22Rv1 (cell line): ENCODE measurements at regions not wholly inside any gene's neighbourhood (a gene's known extent, or its start where the extent isn't known, plus 50 kb on each side); places are given as distances from the start of the nearest gene placed in this dataset.

ENCODE experiments used
- ZFX ChIP-seq: fragments of 450-650 bp; IDR thresholded peaks from 2 replicates; pipeline ENCODE4 v1.6.1; 2017; ENCODE audit warnings: antibody characterized with exemption, borderline replicate concordance
- TF ChIP-seq, protein P1 (sequence below): fragments of 450-650 bp; IDR thresholded peaks from 2 replicates; pipeline ENCODE4 v1.5.1; 2017; ENCODE audit warnings: mild to moderate bottlenecking

- TF ChIP-seq, protein P1, sequence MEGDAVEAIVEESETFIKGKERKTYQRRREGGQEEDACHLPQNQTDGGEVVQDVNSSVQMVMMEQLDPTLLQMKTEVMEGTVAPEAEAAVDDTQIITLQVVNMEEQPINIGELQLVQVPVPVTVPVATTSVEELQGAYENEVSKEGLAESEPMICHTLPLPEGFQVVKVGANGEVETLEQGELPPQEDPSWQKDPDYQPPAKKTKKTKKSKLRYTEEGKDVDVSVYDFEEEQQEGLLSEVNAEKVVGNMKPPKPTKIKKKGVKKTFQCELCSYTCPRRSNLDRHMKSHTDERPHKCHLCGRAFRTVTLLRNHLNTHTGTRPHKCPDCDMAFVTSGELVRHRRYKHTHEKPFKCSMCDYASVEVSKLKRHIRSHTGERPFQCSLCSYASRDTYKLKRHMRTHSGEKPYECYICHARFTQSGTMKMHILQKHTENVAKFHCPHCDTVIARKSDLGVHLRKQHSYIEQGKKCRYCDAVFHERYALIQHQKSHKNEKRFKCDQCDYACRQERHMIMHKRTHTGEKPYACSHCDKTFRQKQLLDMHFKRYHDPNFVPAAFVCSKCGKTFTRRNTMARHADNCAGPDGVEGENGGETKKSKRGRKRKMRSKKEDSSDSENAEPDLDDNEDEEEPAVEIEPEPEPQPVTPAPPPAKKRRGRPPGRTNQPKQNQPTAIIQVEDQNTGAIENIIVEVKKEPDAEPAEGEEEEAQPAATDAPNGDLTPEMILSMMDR = no peak
- TF ChIP-seq ZFX = no peak
These were observed 248.6 kb upstream of the TCERG1L start for GRCh38 chr10:131560166-131560565.
